ENCODE measurements at regions not wholly inside any gene's neighbourhood (a gene's known extent, or its start where the extent isn't known, plus 50 kb on each side); places are given as distances from the start of the nearest gene placed in this dataset.

DNA sequence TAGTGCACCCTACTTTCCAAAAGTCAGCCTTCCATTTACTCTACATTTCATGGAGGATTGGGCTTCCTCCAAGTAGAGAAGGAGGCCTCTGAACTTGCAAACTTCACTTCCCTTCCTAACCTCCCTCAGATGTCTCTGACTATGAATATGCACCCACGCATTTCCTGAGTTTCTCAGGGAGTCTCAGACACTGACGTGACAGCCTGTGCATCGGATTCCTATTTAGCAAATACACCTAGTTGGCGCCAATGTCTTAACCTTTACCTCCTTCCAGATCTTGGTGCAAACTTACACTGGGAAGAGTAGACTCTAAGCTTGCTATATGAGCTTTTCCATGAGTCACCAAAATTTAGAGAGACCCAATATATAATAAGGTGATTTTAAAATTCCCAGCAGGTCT lies 920.1 kb upstream of the AUTS2 start:
- no peak for DNase-seq (ENCODE audit: low read depth, low spot score)
- TF ChIP-seq EZH2 (IDR thresholded peaks at IDR 0.05): no peak
- TF ChIP-seq POLR2AphosphoS5 (IDR thresholded peaks at IDR 0.05; ENCODE audit: borderline replicate concordance, low read depth, low read length): no peak
- no peak for TF ChIP-seq FOXP2 (optimal IDR thresholded peaks at IDR 0.05; ENCODE audit: control extremely low read depth, extremely low read length, insufficient read depth)
- H3K36me3 ChIP-seq (ENCODE audit: insufficient read depth, low read length): no peaks in the 10 kb centered on the region
- no peaks in the 10 kb centered on the region for H3K9me3 ChIP-seq (ENCODE audit: low read depth, low read length)
- H3K27ac ChIP-seq: peak overlapping the region; percentile 97
- no peak overlapping the region for H3K4me3 ChIP-seq
- no peak overlapping the region for H3K9ac ChIP-seq (ENCODE audit: insufficient read length)

DNA sequence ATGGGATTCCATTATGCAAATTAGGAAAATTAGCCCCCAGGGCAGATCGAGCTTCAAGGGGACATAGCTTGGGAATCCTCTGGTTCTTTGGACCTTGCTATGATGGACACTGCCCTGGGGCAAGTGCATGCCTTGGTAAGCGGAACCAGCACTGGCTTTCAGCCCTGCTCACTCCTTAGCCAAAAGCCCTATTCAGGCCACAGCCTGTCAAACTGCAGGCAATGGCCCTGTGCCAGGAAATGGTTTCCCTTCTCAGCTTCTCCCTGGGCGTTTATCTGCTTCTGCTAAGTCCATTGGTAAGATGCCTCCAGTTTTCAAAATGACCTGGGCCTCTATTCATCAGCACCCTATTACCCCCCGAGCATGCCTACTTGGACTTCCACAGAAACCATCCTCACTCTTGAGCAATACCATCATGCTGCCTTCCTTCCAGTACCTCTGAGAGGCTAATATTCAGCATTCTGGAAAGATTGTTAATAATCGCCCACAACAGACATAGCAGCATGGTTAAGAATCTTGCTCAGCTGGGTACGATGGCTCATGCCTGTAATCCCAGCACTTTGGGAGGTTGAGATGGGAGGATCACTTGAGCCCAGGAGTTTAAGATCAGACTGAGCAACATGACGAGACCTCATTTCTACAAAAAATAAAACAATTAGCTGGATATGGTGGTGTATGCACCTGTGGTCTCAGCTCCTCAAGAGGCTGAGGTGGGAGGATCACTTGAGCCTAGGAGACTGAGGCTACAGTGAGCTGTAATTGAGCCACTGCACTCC lies 918.6 kb upstream of the AUTS2 start:
- TF ChIP-seq FOXP2 (optimal IDR thresholded peaks at IDR 0.05; ENCODE audit: control extremely low read depth, extremely low read length, insufficient read depth) (no peak), EZH2 (IDR thresholded peaks at IDR 0.05) (no peak), POLR2AphosphoS5 (IDR thresholded peaks at IDR 0.05; ENCODE audit: borderline replicate concordance, low read depth, low read length) (no peak)
- Histone ChIP-seq H3K36me3 (ENCODE audit: insufficient read depth, low read length) (no peaks in the 10 kb centered on the region), H3K4me3 (peak overlapping the region; percentile 70), H3K27ac (peak overlapping the region; percentile 97), H3K9me3 (ENCODE audit: low read depth, low read length) (no peaks in the 10 kb centered on the region), H3K9ac (ENCODE audit: insufficient read length) (peak overlapping the region; percentile 37)
- DNase-seq (ENCODE audit: low read depth, low spot score): peak; percentile 83

DNA sequence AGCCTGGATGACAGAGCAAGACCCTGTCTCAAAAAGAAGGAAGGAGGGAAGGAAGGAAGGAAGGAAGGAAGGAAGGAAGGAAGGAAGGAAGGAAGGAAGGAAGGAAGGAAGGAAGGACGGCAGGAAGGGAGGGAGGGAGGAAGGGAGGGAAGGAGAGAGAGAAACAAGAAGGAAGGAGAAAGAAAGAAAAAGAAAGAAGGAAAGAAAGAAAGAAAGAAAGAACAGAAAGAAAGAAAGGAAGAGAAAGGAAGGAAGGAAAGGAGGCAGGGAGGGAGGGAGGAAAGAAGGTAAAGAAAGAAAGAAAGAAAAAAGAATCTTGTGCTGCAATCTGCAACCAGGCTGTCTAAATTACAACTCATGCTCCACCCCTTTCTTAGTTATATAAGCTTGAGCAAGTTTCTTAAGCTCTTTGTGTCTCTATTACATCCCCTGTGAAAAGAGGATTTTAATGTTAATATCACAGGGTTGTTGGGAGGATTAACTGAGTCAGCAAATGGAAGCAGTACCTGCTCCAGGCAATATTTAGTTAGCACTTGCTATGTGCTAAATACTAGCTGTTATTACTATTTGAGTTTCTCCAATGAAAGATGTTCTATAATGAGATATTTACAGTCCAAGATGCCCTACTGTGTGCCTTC lies 917.9 kb upstream of the AUTS2 start:
- DNase-seq (ENCODE audit: low read depth, low spot score): peak; percentile 91
- peak overlapping the region; percentile 70 for H3K4me3 ChIP-seq
- TF ChIP-seq FOXP2 (optimal IDR thresholded peaks at IDR 0.05; ENCODE audit: control extremely low read depth, extremely low read length, insufficient read depth) (no peak), EZH2 (IDR thresholded peaks at IDR 0.05) (no peak), POLR2AphosphoS5 (IDR thresholded peaks at IDR 0.05; ENCODE audit: borderline replicate concordance, low read depth, low read length) (peak; percentile 32; the same call in 1 of the 2 replicates)
- H3K9me3 ChIP-seq (ENCODE audit: low read depth, low read length): no peaks in the 10 kb centered on the region
- H3K9ac ChIP-seq (ENCODE audit: insufficient read length): no peak overlapping the region
- H3K36me3 ChIP-seq (ENCODE audit: insufficient read depth, low read length): no peaks in the 10 kb centered on the region
- peak overlapping the region; percentile 97 for H3K27ac ChIP-seq

DNA sequence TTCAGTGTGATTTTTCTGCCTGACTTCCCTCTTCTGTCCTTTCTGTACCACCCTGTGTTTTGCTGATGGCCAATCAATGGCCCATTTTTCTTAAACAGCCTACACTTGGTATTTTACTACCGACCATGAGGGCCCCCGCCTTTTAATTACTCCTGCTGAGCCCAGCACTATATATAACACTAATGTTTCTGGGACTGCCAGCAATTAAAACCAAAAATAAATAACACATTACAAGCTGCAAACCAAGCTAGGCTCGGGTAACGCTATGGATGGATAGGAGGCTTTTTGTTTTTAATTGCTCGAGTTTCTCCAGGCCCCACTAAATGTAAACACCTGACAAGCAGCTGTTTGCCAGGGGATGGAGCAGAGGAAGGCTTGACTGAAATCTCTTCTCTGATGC lies 915.4 kb upstream of the AUTS2 start:
- H3K27ac ChIP-seq: peak overlapping the region; percentile 87
- 0 out of 2 replicates have a peak overlapping the region, but pooled peaks have one; percentile 7 for H3K4me3 ChIP-seq
- no peaks in the 10 kb centered on the region for H3K36me3 ChIP-seq (ENCODE audit: insufficient read depth, low read length)
- no peaks in the 10 kb centered on the region for H3K9me3 ChIP-seq (ENCODE audit: low read depth, low read length)
- TF ChIP-seq FOXP2 (optimal IDR thresholded peaks at IDR 0.05; ENCODE audit: control extremely low read depth, extremely low read length, insufficient read depth): no peak
- TF ChIP-seq POLR2AphosphoS5 (IDR thresholded peaks at IDR 0.05; ENCODE audit: borderline replicate concordance, low read depth, low read length): no peak
- no peak for TF ChIP-seq EZH2 (IDR thresholded peaks at IDR 0.05)
- no peak overlapping the region for H3K9ac ChIP-seq (ENCODE audit: insufficient read length)
- no peak for DNase-seq (ENCODE audit: low read depth, low spot score)

DNA sequence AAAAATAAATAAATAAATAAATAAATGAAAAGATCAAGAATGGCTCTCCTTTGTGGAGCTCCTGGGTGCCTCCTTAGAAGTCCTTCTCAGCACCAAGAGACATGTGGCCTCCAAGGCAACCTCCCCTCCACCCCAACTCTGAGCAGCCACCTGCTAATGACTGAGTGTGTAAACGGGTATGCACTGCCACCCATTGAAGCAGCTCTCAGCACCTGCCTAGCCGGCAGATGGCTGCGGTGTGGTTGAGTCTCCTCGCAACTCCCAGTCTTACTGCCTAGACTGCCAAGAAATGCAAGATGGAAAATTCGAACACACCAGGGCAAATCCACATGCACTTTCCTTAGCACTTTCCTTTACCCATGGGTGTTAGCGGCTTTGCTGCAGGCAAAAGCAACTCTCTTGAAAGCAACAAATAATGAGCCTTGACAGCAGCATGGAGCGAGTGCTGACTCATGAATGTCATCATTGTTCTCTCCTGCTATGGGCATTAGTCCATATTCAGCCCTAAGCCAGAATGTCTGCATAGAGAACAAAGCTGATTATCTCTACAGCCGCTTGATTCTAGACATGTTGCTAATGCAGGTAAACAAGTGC lies 913.9 kb upstream of the AUTS2 start:
- DNase-seq (ENCODE audit: low read depth, low spot score): peak; percentile 44
- Histone ChIP-seq H3K27ac (peak overlapping the region; percentile 74), H3K36me3 (ENCODE audit: insufficient read depth, low read length) (no peaks in the 10 kb centered on the region), H3K9me3 (ENCODE audit: low read depth, low read length) (no peaks in the 10 kb centered on the region), H3K4me3 (peak overlapping the region; percentile 26), H3K9ac (ENCODE audit: insufficient read length) (no peak overlapping the region)
- TF ChIP-seq POLR2AphosphoS5 (IDR thresholded peaks at IDR 0.05; ENCODE audit: borderline replicate concordance, low read depth, low read length): peak; percentile 52; the same call in 1 of the 2 replicates
- no peak for TF ChIP-seq EZH2 (IDR thresholded peaks at IDR 0.05)
- TF ChIP-seq FOXP2 (optimal IDR thresholded peaks at IDR 0.05; ENCODE audit: control extremely low read depth, extremely low read length, insufficient read depth): no peak

DNA sequence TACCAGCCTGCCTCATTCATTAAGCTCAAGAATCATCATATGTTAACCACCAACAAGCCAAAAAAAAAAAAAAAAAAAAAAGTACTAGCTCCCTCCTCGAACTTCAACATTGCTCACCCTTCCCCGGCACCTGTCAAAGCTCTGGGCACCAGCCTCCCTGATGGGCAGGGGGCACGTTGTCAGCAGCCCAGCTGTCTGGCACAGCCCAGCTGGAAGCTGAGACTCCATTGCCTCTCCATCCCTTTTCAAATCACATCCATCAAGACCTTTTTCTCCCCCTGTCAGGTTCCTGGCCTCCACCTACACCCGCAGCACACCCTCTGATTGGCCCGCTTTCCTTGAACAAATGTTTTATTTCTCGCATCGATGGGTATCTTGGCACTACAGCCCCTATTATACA lies 913.3 kb upstream of the AUTS2 start:
- no peak overlapping the region for H3K9ac ChIP-seq (ENCODE audit: insufficient read length)
- H3K9me3 ChIP-seq (ENCODE audit: low read depth, low read length): no peaks in the 10 kb centered on the region
- H3K27ac ChIP-seq: peak overlapping the region; percentile 74
- H3K4me3 ChIP-seq: no peak overlapping the region
- DNase-seq (ENCODE audit: low read depth, low spot score): no peak
- no peak for TF ChIP-seq POLR2AphosphoS5 (IDR thresholded peaks at IDR 0.05; ENCODE audit: borderline replicate concordance, low read depth, low read length)
- TF ChIP-seq EZH2 (IDR thresholded peaks at IDR 0.05): no peak
- TF ChIP-seq FOXP2 (optimal IDR thresholded peaks at IDR 0.05; ENCODE audit: control extremely low read depth, extremely low read length, insufficient read depth): no peak
- H3K36me3 ChIP-seq (ENCODE audit: insufficient read depth, low read length): no peaks in the 10 kb centered on the region

DNA sequence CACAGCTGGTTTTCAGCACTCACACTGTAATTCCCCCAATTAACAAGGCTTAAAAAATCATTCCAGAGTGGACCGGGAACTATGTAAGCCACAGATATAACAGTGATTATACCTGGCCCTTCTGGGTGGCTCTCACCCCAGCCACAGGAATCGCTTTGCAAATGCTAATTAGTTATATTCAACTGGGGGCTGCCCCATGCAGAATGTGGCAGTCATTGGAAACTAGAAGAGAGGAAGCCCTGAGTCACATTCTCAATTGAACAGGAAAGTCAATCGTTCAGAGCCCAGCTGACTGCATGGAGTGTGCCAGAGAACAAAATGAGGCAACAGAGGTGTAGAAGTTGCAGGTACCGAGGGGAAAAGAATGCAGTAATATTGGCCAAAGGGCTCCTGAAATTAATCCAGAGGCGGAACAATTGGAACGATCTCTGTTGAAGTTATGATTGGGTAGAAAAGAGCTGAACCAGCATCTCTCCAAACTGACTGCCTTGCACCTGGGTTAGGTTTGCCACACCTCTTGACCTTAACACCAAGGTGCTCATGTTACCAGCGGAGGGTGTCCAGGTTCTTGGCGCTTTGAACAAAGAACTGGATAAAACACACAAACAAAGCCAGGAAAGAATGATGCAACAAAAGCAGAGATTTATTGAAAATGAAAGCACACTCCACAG lies 909.7 kb upstream of the AUTS2 start:
- no peak overlapping the region for H3K4me3 ChIP-seq
- no peak overlapping the region for H3K27ac ChIP-seq
- H3K9me3 ChIP-seq (ENCODE audit: low read depth, low read length): no peaks in the 10 kb centered on the region
- DNase-seq (ENCODE audit: low read depth, low spot score): no peak
- H3K36me3 ChIP-seq (ENCODE audit: insufficient read depth, low read length): no peaks in the 10 kb centered on the region
- no peak for TF ChIP-seq POLR2AphosphoS5 (IDR thresholded peaks at IDR 0.05; ENCODE audit: borderline replicate concordance, low read depth, low read length)
- TF ChIP-seq EZH2 (IDR thresholded peaks at IDR 0.05): no peak
- no peak for TF ChIP-seq FOXP2 (optimal IDR thresholded peaks at IDR 0.05; ENCODE audit: control extremely low read depth, extremely low read length, insufficient read depth)
- H3K9ac ChIP-seq (ENCODE audit: insufficient read length): no peak overlapping the region

DNA sequence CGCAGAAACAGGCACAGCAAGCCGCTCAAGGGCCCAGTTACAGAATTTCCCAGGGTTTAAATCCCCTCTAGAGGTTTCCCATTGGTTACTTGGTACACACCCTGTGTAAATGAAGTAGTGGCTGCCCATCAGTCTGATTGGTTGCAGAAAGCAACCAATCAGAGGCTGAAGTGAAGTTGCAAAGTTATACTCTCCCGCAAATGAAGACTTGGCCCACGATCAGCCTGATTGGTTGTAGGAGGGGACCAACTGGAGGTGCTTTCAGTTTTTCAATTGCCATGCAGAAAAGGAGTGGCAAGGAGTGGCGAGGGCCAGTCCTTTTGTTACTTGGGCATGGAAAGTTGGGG lies 909.2 kb upstream of the AUTS2 start:
- no peak for DNase-seq (ENCODE audit: low read depth, low spot score)
- H3K36me3 ChIP-seq (ENCODE audit: insufficient read depth, low read length): no peaks in the 10 kb centered on the region
- H3K9ac ChIP-seq (ENCODE audit: insufficient read length): no peak overlapping the region
- TF ChIP-seq POLR2AphosphoS5 (IDR thresholded peaks at IDR 0.05; ENCODE audit: borderline replicate concordance, low read depth, low read length): no peak
- no peak for TF ChIP-seq FOXP2 (optimal IDR thresholded peaks at IDR 0.05; ENCODE audit: control extremely low read depth, extremely low read length, insufficient read depth)
- TF ChIP-seq EZH2 (IDR thresholded peaks at IDR 0.05): no peak
- H3K4me3 ChIP-seq: no peak overlapping the region
- no peak overlapping the region for H3K27ac ChIP-seq
- no peaks in the 10 kb centered on the region for H3K9me3 ChIP-seq (ENCODE audit: low read depth, low read length)
